ENCODE measurements at regions not wholly inside any gene's neighbourhood (a gene's known extent, or its start where the extent isn't known, plus 50 kb on each side); places are given as distances from the start of the nearest gene placed in this dataset.

GRCh38 chr17:77849239-77849638 is 109.3 kb upstream of the TNRC6C start:
- CTCF ChIA-PET: no interaction called here

GRCh38 chr17:77851921-77852320 is 106.6 kb upstream of the TNRC6C start:
- intact Hi-C loops (cut with micrococcal nuclease): no loop called here
- Mint-ChIP-seq H3K27me3 (no peaks in the 10 kb centered on the region), H3K9me3 (no peaks in the 10 kb centered on the region), H3K27ac (no peak overlapping the region), H3K36me3 (no peaks in the 10 kb centered on the region), H3K4me3 (no peak overlapping the region), H3K4me1 (peaks cover 0 to 11% (median 7%) of the 10 kb centered on the region in 7 donors)
- peaks cover 5 to 6% of the 10 kb centered on the region in 2 donors for H3K4me1 ChIP-seq (ENCODE audit: control insufficient read depth in 2 of 2, insufficient read depth in 2 of 2, low read length in 2 of 2)
- no peak for ATAC-seq
- no peaks in the 10 kb centered on the region for H3K9me3 ChIP-seq (ENCODE audit: control insufficient read depth in 2 of 3, low read length in 3 of 3)
- no peak overlapping the region for H3K4me3 ChIP-seq (ENCODE audit: low read length)
- no peak for DNase-seq
- ChIA-PET CTCF (no interaction called here), POLR2A (no interaction called here)
- H3K36me3 ChIP-seq (ENCODE audit: control insufficient read depth in 2 of 3, insufficient read depth in 3 of 3, low read length in 3 of 3): no peaks in the 10 kb centered on the region
- H3K27ac ChIP-seq (ENCODE audit: low read depth, low read length): no peak overlapping the region
- no peaks in the 10 kb centered on the region for H3K27me3 ChIP-seq (ENCODE audit: control insufficient read depth in 2 of 2, insufficient read depth in 2 of 2, low read length in 2 of 2)

More at GRCh38 chr17:77849239-77849638, 109.3 kb upstream of the TNRC6C start:
- Histone ChIP-seq H3K27me3 (ENCODE audit: control insufficient read depth in 2 of 2, insufficient read depth in 2 of 2, low read length in 2 of 2) (no peaks in the 10 kb centered on the region), H3K4me1 (ENCODE audit: control insufficient read depth in 2 of 2, insufficient read depth in 2 of 2, low read length in 2 of 2) (peaks cover 15 to 22% of the 10 kb centered on the region in 2 donors), H3K36me3 (ENCODE audit: control insufficient read depth in 2 of 3, insufficient read depth in 3 of 3, low read length in 3 of 3) (no peaks in the 10 kb centered on the region), H3K9me3 (ENCODE audit: control insufficient read depth in 2 of 3, low read length in 3 of 3) (no peaks in the 10 kb centered on the region), H3K4me3 (ENCODE audit: low read length) (no peak overlapping the region), H3K27ac (ENCODE audit: low read depth, low read length) (no peak overlapping the region)
- POLR2A ChIA-PET: interaction anchor here (0.6 to 1.2 kb wide), 3 partner anchors 20 to 109 kb away, joined by 3 read pairs; partner anchors contain the start of gene TNRC6C
- H3K27ac Mint-ChIP-seq: no peak overlapping the region
- H3K4me3 Mint-ChIP-seq: no peak overlapping the region
- peaks cover 5 to 24% (median 15%) of the 10 kb centered on the region in 7 donors for H3K4me1 Mint-ChIP-seq
- intact Hi-C loops (cut with micrococcal nuclease): no loop called here
- H3K27me3 Mint-ChIP-seq: no peaks in the 10 kb centered on the region
- no peaks in the 10 kb centered on the region for H3K9me3 Mint-ChIP-seq
- DNase-seq (no peak), ATAC-seq (no peak)
- no peaks in the 10 kb centered on the region for H3K36me3 Mint-ChIP-seq

GRCh38 chr17:77852731-77853130 is 105.8 kb upstream of the TNRC6C start:
- no peak overlapping the region for H3K4me3 ChIP-seq (ENCODE audit: low read length)
- Mint-ChIP-seq H3K4me3 (no peak overlapping the region), H3K36me3 (no peaks in the 10 kb centered on the region), H3K9me3 (no peaks in the 10 kb centered on the region), H3K4me1 (peaks cover 0 to 18% (median 11%) of the 10 kb centered on the region in 7 donors), H3K27me3 (no peaks in the 10 kb centered on the region), H3K27ac (no peak overlapping the region)
- CTCF ChIA-PET: no interaction called here
- peaks cover 0 to 7% of the 10 kb centered on the region in 2 donors for H3K4me1 ChIP-seq (ENCODE audit: control insufficient read depth in 2 of 2, insufficient read depth in 2 of 2, low read length in 2 of 2)
- POLR2A ChIA-PET: no interaction called here
- H3K9me3 ChIP-seq (ENCODE audit: control insufficient read depth in 2 of 3, low read length in 3 of 3): no peaks in the 10 kb centered on the region
- H3K27ac ChIP-seq (ENCODE audit: low read depth, low read length): no peak overlapping the region
- ATAC-seq (no peak), DNase-seq (no peak)
- H3K36me3 ChIP-seq (ENCODE audit: control insufficient read depth in 2 of 3, insufficient read depth in 3 of 3, low read length in 3 of 3): no peaks in the 10 kb centered on the region
- no peaks in the 10 kb centered on the region for H3K27me3 ChIP-seq (ENCODE audit: control insufficient read depth in 2 of 2, insufficient read depth in 2 of 2, low read length in 2 of 2)
- intact Hi-C loops (cut with micrococcal nuclease): no loop called here

- H3K27me3 Mint-ChIP-seq: no peaks in the 10 kb centered on the region
- Histone ChIP-seq H3K4me1 (ENCODE audit: control insufficient read depth in 2 of 2, insufficient read depth in 2 of 2, low read length in 2 of 2) (peaks cover 0 to 7% of the 10 kb centered on the region in 2 donors), H3K27me3 (ENCODE audit: control insufficient read depth in 2 of 2, insufficient read depth in 2 of 2, low read length in 2 of 2) (no peaks in the 10 kb centered on the region), H3K4me3 (ENCODE audit: low read length) (no peak overlapping the region), H3K36me3 (ENCODE audit: control insufficient read depth in 2 of 3, insufficient read depth in 3 of 3, low read length in 3 of 3) (no peaks in the 10 kb centered on the region), H3K27ac (ENCODE audit: low read depth, low read length) (no peak overlapping the region), H3K9me3 (ENCODE audit: control insufficient read depth in 2 of 3, low read length in 3 of 3) (no peaks in the 10 kb centered on the region)
- ChIA-PET CTCF (no interaction called here), POLR2A (no interaction called here)
- peaks cover 0 to 24% (median 16%) of the 10 kb centered on the region in 7 donors for H3K4me1 Mint-ChIP-seq
- DNase-seq (no peak), ATAC-seq (no peak)
- H3K4me3 Mint-ChIP-seq: no peak overlapping the region
- no peak overlapping the region for H3K27ac Mint-ChIP-seq
- H3K36me3 Mint-ChIP-seq: peaks cover 0 to 2% (median 0%) of the 10 kb centered on the region in 5 donors
- intact Hi-C loops (cut with micrococcal nuclease): no loop called here
- peaks cover 0 to 2% (median 0%) of the 10 kb centered on the region in 11 donors for H3K9me3 Mint-ChIP-seq
Measured at GRCh38 chr17:77853191-77853977, 105.1 kb upstream of the TNRC6C start.

- ChIA-PET POLR2A (no interaction called here), CTCF (no interaction called here)
- Mint-ChIP-seq H3K4me3 (no peak overlapping the region), H3K27ac (no peak overlapping the region), H3K9me3 (peaks cover 0 to 2% (median 0%) of the 10 kb centered on the region in 11 donors), H3K36me3 (peaks cover 0 to 2% (median 0%) of the 10 kb centered on the region in 5 donors), H3K27me3 (no peaks in the 10 kb centered on the region), H3K4me1 (peaks cover 0 to 29% (median 16%) of the 10 kb centered on the region in 7 donors)
- H3K9me3 ChIP-seq (ENCODE audit: control insufficient read depth in 2 of 3, low read length in 3 of 3): no peaks in the 10 kb centered on the region
- no peaks in the 10 kb centered on the region for H3K36me3 ChIP-seq (ENCODE audit: control insufficient read depth in 2 of 3, insufficient read depth in 3 of 3, low read length in 3 of 3)
- no peak overlapping the region for H3K27ac ChIP-seq (ENCODE audit: low read depth, low read length)
- H3K27me3 ChIP-seq (ENCODE audit: control insufficient read depth in 2 of 2, insufficient read depth in 2 of 2, low read length in 2 of 2): no peaks in the 10 kb centered on the region
- peaks cover 0 to 7% of the 10 kb centered on the region in 2 donors for H3K4me1 ChIP-seq (ENCODE audit: control insufficient read depth in 2 of 2, insufficient read depth in 2 of 2, low read length in 2 of 2)
- no peak for ATAC-seq
- intact Hi-C loops (cut with micrococcal nuclease): no loop called here
- DNase-seq: no peak
- no peak overlapping the region for H3K4me3 ChIP-seq (ENCODE audit: low read length)
Measured at GRCh38 chr17:77854083-77854758, 104.3 kb upstream of the TNRC6C start.

- POLR2A ChIA-PET: no interaction called here
- no peaks in the 10 kb centered on the region for H3K9me3 ChIP-seq (ENCODE audit: control insufficient read depth in 2 of 3, low read length in 3 of 3)
Measured at GRCh38 chr17:77854759-77855745, 103.5 kb upstream of the TNRC6C start.

More at GRCh38 chr17:77854759-77855745, 103.5 kb upstream of the TNRC6C start:
- Histone ChIP-seq H3K4me3 (ENCODE audit: low read length) (no peak overlapping the region), H3K27me3 (ENCODE audit: control insufficient read depth in 2 of 2, insufficient read depth in 2 of 2, low read length in 2 of 2) (no peaks in the 10 kb centered on the region), H3K27ac (ENCODE audit: low read depth, low read length) (no peak overlapping the region), H3K4me1 (ENCODE audit: control insufficient read depth in 2 of 2, insufficient read depth in 2 of 2, low read length in 2 of 2) (peaks cover 0 to 7% of the 10 kb centered on the region in 2 donors), H3K36me3 (ENCODE audit: control insufficient read depth in 2 of 3, insufficient read depth in 3 of 3, low read length in 3 of 3) (no peaks in the 10 kb centered on the region)
- H3K27ac Mint-ChIP-seq: peak overlapping the region in 3 of 9 donors; percentile 52 to 76 (median 57)
- H3K27me3 Mint-ChIP-seq: peaks cover 0 to 6% (median 0%) of the 10 kb centered on the region in 5 donors
- peak overlapping the region in 1 of 10 donors; percentile 25 for H3K4me3 Mint-ChIP-seq
- peaks cover 0 to 29% (median 16%) of the 10 kb centered on the region in 7 donors for H3K4me1 Mint-ChIP-seq
- CTCF ChIA-PET: no interaction called here
- DNase-seq (no peak), ATAC-seq (no peak)
- peaks cover 0 to 2% (median 0%) of the 10 kb centered on the region in 11 donors for H3K9me3 Mint-ChIP-seq
- H3K36me3 Mint-ChIP-seq: peaks cover 0 to 2% (median 0%) of the 10 kb centered on the region in 5 donors
- intact Hi-C loops (cut with micrococcal nuclease): no loop called here
